Endodermal cell (in vitro differentiated cells): ENCODE measurements at regions not wholly inside any gene's neighbourhood (a gene's known extent, or its start where the extent isn't known, plus 50 kb on each side); places are given as distances from the start of the nearest gene placed in this dataset.
A peak's percentile ranks its signal among the peaks of the same experiment; 100 is the strongest.

Experiments used
- DNase-seq: peaks from one replicate; pipeline ENCODE4 v3.0.0-alpha.2; 2017
- H3K27ac ChIP-seq: 2 replicates; pipeline ENCODE4 v1.5.1; 2013; ENCODE audit warnings: mild to moderate bottlenecking, low read depth, low read length, moderate library complexity
- H3K27me3 ChIP-seq: 2 replicates; pipeline ENCODE4 v1.6.1; 2013; ENCODE audit warnings: mild to moderate bottlenecking, low read length, moderate library complexity; ENCODE audit not compliant: insufficient read depth, control insufficient read depth, poor library complexity, severe bottlenecking
- H3K36me3 ChIP-seq: 2 replicates; pipeline ENCODE4 v1.7.0; 2013; ENCODE audit warnings: mild to moderate bottlenecking, low read length, moderate library complexity; ENCODE audit not compliant: control insufficient read depth, insufficient read depth
- H3K4me1 ChIP-seq: one replicate; pipeline ENCODE4 v1.7.0; 2013; ENCODE audit warnings: low read length; ENCODE audit not compliant: control insufficient read depth, insufficient read depth
- H3K4me3 ChIP-seq: 2 replicates; pipeline ENCODE4 v1.5.1; 2013; ENCODE audit warnings: mild to moderate bottlenecking, low read length, moderate library complexity
- H3K9ac ChIP-seq: 2 replicates; pipeline ENCODE4 v1.6.1; 2013; ENCODE audit warnings: mild to moderate bottlenecking, low read length, moderate library complexity; ENCODE audit not compliant: poor library complexity, severe bottlenecking; ENCODE audit errors: extremely low read depth
- H3K9me3 ChIP-seq: 2 replicates; pipeline ENCODE4 v1.6.1; 2013; ENCODE audit warnings: mild to moderate bottlenecking, low read length, moderate library complexity; ENCODE audit not compliant: control insufficient read depth
- H3K27ac Mint-ChIP-seq: 2 replicates; pipeline ENCODE4 v1.8.0; 2020; ENCODE audit warnings: mixed read lengths
- H3K27me3 Mint-ChIP-seq: 2 replicates; pipeline ENCODE4 v1.8.0; 2021; ENCODE audit warnings: mild to moderate bottlenecking, mixed read lengths; ENCODE audit not compliant: insufficient read depth
- H3K36me3 Mint-ChIP-seq: 2 replicates; pipeline ENCODE4 v1.8.0; 2020; ENCODE audit warnings: low read depth, mixed read lengths
- H3K4me1 Mint-ChIP-seq: 2 replicates; pipeline ENCODE4 v1.8.0; 2020; ENCODE audit warnings: mixed read lengths
- H3K4me3 Mint-ChIP-seq: 2 replicates; pipeline ENCODE4 v1.8.0; 2020; ENCODE audit warnings: mild to moderate bottlenecking, moderate library complexity, mixed read lengths
- H3K9me3 Mint-ChIP-seq: 2 replicates; pipeline ENCODE4 v1.8.0; 2020; ENCODE audit warnings: mild to moderate bottlenecking, mixed read lengths
- WGBS, 2 experiments: methylation state at CpG; one replicate each; pipeline versions ENCODE4 v1.1.5 to v1.1.7; 2013; ENCODE audit warnings: missing lambda C conversion rate in 2 of 2, mixed read lengths in 1 of 2; ENCODE audit not compliant: insufficient coverage in 1 of 2, insufficient read length in 1 of 2; 5-methylcytosine and 5-hydroxymethylcytosine counted together
- TF ChIP-seq, protein P1 (sequence below): fragments of 200-600 bp; sonication (generic); conservative IDR thresholded peaks from 2 replicates; pipeline ENCODE4 v1.5.0; 2021; ENCODE audit warnings: antibody characterized with exemption, mild to moderate bottlenecking

DNA sequence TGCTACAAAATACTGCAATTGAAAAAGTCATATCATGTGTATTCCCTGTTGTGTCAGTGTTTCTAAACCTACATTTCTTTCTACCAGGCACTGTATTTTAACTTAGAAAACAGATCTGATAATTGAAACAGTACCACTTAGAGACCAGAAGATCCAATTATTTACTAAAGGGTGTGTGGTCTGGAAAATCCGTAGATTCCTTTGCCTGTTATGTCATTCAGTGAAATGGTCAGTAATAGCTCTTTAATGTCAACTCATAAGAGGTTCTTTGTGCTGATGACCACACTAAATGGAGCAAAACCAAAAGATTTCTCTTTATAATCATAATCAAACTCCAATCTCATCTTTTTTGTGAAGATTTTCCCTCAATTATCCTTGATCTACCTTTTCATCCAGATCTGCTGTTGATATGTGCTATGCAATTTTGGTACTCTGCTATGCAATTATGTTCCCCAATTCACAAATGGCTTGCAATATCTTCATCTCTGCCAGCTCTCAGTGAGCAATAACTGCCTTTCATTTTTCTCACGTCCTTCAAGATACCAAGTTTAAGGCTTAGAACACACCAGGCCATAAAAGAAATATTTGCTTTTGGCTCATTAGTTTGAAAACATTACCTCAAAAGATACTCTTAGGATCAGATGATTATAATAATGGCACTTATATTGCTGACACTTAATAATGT lies 165.5 kb downstream of the MOXD1 start:
- TF ChIP-seq, protein P1, sequence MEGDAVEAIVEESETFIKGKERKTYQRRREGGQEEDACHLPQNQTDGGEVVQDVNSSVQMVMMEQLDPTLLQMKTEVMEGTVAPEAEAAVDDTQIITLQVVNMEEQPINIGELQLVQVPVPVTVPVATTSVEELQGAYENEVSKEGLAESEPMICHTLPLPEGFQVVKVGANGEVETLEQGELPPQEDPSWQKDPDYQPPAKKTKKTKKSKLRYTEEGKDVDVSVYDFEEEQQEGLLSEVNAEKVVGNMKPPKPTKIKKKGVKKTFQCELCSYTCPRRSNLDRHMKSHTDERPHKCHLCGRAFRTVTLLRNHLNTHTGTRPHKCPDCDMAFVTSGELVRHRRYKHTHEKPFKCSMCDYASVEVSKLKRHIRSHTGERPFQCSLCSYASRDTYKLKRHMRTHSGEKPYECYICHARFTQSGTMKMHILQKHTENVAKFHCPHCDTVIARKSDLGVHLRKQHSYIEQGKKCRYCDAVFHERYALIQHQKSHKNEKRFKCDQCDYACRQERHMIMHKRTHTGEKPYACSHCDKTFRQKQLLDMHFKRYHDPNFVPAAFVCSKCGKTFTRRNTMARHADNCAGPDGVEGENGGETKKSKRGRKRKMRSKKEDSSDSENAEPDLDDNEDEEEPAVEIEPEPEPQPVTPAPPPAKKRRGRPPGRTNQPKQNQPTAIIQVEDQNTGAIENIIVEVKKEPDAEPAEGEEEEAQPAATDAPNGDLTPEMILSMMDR = no peak
- WGBS, 2 experiments = 87% methylated on average over 2 of the region's 2 CpGs; no CpG with 5 or more reads in 1 of the 2 experiments
- Mint-ChIP-seq H3K4me3 (no peak overlapping the region), H3K9me3 (no peaks in the 10 kb centered on the region), H3K4me1 (peaks cover 17% of the 10 kb centered on the region), H3K27me3 (no peaks in the 10 kb centered on the region), H3K36me3 (no peaks in the 10 kb centered on the region), H3K27ac (peak overlapping the region; percentile 3)
- Histone ChIP-seq H3K4me3 (no peak overlapping the region), H3K4me1 (peaks cover 2% of the 10 kb centered on the region), H3K36me3 (no peaks in the 10 kb centered on the region), H3K27me3 (no peaks in the 10 kb centered on the region), H3K9me3 (no peaks in the 10 kb centered on the region), H3K27ac (peak overlapping the region; percentile 89), H3K9ac (no peak overlapping the region)
- DNase-seq = no peak

DNA sequence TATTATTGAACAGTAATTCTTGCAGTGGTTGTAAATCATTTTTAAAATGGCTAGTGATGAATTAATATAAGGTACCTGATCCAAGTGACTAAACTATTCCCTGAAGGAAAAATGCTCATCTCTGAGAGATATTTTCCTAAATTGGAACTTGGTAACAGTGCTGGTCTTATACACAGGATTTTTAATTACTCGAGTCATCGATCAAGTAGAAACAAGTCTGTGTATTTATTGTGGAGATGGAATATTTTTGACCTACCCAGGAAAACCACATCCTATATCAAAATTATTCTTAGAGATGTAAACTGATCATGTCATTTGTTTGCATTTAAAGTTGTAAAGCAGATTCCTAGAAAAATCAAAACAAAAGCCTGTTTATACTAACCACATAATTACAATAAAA lies 166.9 kb downstream of the MOXD1 start:
- H3K27ac ChIP-seq = no peak overlapping the region
- no peaks in the 10 kb centered on the region for H3K27me3 Mint-ChIP-seq
- H3K36me3 Mint-ChIP-seq = no peaks in the 10 kb centered on the region
- no peaks in the 10 kb centered on the region for H3K36me3 ChIP-seq
- no peak overlapping the region for H3K27ac Mint-ChIP-seq
- H3K9me3 ChIP-seq = no peaks in the 10 kb centered on the region
- no peak overlapping the region for H3K9ac ChIP-seq
- H3K4me3 Mint-ChIP-seq = no peak overlapping the region
- TF ChIP-seq, protein P1 = no peak
- no peak overlapping the region for H3K4me3 ChIP-seq
- DNase-seq = no peak
- H3K4me1 Mint-ChIP-seq = peaks cover 17% of the 10 kb centered on the region
- peaks cover 2% of the 10 kb centered on the region for H3K4me1 ChIP-seq
- H3K27me3 ChIP-seq = no peaks in the 10 kb centered on the region
- WGBS, 2 experiments = 100% methylated on average over 2 of the region's 2 CpGs; no CpG with 5 or more reads in 1 of the 2 experiments
- no peaks in the 10 kb centered on the region for H3K9me3 Mint-ChIP-seq

DNA sequence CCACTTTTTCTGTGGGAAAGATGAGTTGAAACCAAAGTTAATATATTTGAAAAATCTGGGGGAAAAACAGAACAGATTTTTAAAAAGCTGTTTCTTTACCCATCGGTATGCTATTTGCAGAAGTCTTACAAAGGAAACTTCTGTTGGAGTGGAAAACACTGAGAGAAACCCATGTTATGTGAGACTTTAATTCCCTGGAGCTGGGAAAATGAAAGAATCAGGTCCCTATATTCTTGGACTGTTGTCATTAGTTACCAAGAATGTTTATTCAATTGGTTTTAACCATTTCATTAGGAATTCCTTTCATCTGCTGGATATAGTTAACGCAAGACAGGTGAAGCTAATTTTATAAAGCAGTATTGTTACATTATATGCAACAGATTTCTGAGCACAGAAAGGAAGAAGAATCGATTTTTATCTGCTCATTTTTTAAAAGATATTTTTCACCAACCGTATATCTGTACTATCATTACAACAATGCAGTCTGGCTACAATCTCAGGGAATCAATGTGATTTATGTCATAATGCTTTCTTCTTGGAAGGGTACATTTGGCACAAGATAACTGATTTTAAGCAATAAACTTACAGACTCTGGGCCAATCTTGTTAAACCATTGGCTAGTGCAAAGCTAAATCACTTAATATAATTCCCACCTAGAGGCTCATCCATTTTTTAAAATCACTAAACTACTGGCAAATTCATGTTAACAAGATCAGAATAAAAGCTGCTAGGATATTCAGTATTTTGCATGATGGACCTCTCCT lies 170.0 kb downstream of the MOXD1 start:
- Histone ChIP-seq H3K36me3 (no peaks in the 10 kb centered on the region), H3K9me3 (no peaks in the 10 kb centered on the region), H3K27ac (peak overlapping the region; percentile 68), H3K4me1 (no peaks in the 10 kb centered on the region), H3K27me3 (no peaks in the 10 kb centered on the region), H3K9ac (no peak overlapping the region), H3K4me3 (no peak overlapping the region)
- DNase-seq = no peak
- Mint-ChIP-seq H3K9me3 (peaks cover 6% of the 10 kb centered on the region), H3K36me3 (no peaks in the 10 kb centered on the region), H3K4me1 (peaks cover 5% of the 10 kb centered on the region), H3K4me3 (no peak overlapping the region), H3K27me3 (no peaks in the 10 kb centered on the region), H3K27ac (no peak overlapping the region)
- WGBS, 2 experiments = 91 to 100% methylated on average over 1 to 4 of the region's 4 CpGs
- TF ChIP-seq, protein P1 = no peak
